Mesothelial cell of epicardium (in vitro differentiated cells): ENCODE measurements at regions not wholly inside any gene's neighbourhood (a gene's known extent, or its start where the extent isn't known, plus 50 kb on each side); places are given as distances from the start of the nearest gene placed in this dataset.

Source experiments
- DNase-seq, 2 experiments: peaks; one replicate each; pipeline ENCODE4 v3.0.0; 2021; ENCODE audit warnings: low spot score in 2 of 2; ENCODE audit not compliant: unreplicated experiment in 2 of 2
- H3K27ac Mint-ChIP-seq: 2 replicates; pipeline ENCODE4 v1.8.0; 2021; ENCODE audit warnings: mixed read lengths
- H3K27me3 Mint-ChIP-seq: 2 replicates; pipeline ENCODE4 v1.8.0; 2021; ENCODE audit warnings: low read depth, mixed read lengths
- H3K36me3 Mint-ChIP-seq: 2 replicates; pipeline ENCODE4 v1.8.0; 2021; ENCODE audit warnings: mixed read lengths
- H3K4me1 Mint-ChIP-seq: 2 replicates; pipeline ENCODE4 v1.8.0; 2021; ENCODE audit warnings: mixed read lengths
- H3K4me3 Mint-ChIP-seq: 2 replicates; pipeline ENCODE4 v1.8.0; 2021; ENCODE audit warnings: mild to moderate bottlenecking, moderate library complexity, mixed read lengths
- H3K9me3 Mint-ChIP-seq: 2 replicates; pipeline ENCODE4 v1.8.0; 2021; ENCODE audit warnings: mixed read lengths
- TF ChIP-seq, protein P1 (sequence below): fragments of 200-600 bp; sonication (generic); IDR thresholded peaks from one replicate; pipeline ENCODE4 v1.5.0; 2021; ENCODE audit warnings: antibody characterized with exemption; ENCODE audit not compliant: unreplicated experiment

GRCh38 chr14:98999345-98999744 lies 272.7 kb downstream of the BCL11B start:
- Mint-ChIP-seq H3K4me1 (no peaks in the 10 kb centered on the region), H3K9me3 (no peaks in the 10 kb centered on the region), H3K36me3 (no peaks in the 10 kb centered on the region), H3K27ac (no peak overlapping the region), H3K4me3 (no peak overlapping the region), H3K27me3 (no peaks in the 10 kb centered on the region)
- DNase-seq = no peak
- TF ChIP-seq, protein P1, sequence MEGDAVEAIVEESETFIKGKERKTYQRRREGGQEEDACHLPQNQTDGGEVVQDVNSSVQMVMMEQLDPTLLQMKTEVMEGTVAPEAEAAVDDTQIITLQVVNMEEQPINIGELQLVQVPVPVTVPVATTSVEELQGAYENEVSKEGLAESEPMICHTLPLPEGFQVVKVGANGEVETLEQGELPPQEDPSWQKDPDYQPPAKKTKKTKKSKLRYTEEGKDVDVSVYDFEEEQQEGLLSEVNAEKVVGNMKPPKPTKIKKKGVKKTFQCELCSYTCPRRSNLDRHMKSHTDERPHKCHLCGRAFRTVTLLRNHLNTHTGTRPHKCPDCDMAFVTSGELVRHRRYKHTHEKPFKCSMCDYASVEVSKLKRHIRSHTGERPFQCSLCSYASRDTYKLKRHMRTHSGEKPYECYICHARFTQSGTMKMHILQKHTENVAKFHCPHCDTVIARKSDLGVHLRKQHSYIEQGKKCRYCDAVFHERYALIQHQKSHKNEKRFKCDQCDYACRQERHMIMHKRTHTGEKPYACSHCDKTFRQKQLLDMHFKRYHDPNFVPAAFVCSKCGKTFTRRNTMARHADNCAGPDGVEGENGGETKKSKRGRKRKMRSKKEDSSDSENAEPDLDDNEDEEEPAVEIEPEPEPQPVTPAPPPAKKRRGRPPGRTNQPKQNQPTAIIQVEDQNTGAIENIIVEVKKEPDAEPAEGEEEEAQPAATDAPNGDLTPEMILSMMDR = no peak

DNA sequence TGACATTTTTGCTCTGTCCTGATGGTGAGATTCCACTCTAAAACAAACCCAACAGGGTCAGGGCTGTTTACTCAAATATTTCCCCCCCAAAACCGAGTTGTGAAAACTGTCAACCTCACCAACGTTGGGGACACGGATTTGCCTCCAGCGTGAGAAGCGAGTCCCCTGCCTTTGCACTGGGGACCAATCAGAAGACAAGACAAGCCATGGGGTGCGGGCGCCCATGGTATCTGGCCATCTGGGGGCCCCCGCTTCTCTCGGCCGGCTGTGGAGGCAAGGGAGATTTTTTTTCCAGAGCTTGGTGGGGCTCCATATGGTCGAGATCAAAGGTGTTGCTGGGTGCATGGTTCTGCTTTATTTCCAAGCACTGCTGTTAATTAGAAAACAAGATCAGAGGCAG lies 272.1 kb downstream of the BCL11B start:
- TF ChIP-seq, protein P1 = no peak
- Mint-ChIP-seq H3K36me3 (no peaks in the 10 kb centered on the region), H3K4me3 (no peak overlapping the region), H3K27ac (no peak overlapping the region), H3K9me3 (no peaks in the 10 kb centered on the region), H3K4me1 (peaks cover 3% of the 10 kb centered on the region), H3K27me3 (no peaks in the 10 kb centered on the region)
- DNase-seq = no peak

- H3K27me3 Mint-ChIP-seq = no peaks in the 10 kb centered on the region
- no peak overlapping the region for H3K27ac Mint-ChIP-seq
- H3K4me3 Mint-ChIP-seq = no peak overlapping the region
- TF ChIP-seq, protein P1 = no peak
- H3K4me1 Mint-ChIP-seq = peaks cover 3% of the 10 kb centered on the region
- H3K9me3 Mint-ChIP-seq = no peaks in the 10 kb centered on the region
- no peak for DNase-seq
- H3K36me3 Mint-ChIP-seq = no peaks in the 10 kb centered on the region
Observed at GRCh38 chr14:99001241-99001640, 270.8 kb downstream of the BCL11B start.

- Mint-ChIP-seq H3K9me3 (no peaks in the 10 kb centered on the region), H3K36me3 (no peaks in the 10 kb centered on the region), H3K27ac (no peak overlapping the region), H3K4me1 (peaks cover 3% of the 10 kb centered on the region), H3K27me3 (no peaks in the 10 kb centered on the region), H3K4me3 (no peak overlapping the region)
- DNase-seq = no peak
- TF ChIP-seq, protein P1 = no peak
Observed at GRCh38 chr14:99003646-99004045, 268.4 kb downstream of the BCL11B start.

- DNase-seq = no peak
- H3K9me3 Mint-ChIP-seq = no peaks in the 10 kb centered on the region
- H3K36me3 Mint-ChIP-seq = no peaks in the 10 kb centered on the region
- H3K4me1 Mint-ChIP-seq = peaks cover 3% of the 10 kb centered on the region
- TF ChIP-seq, protein P1 = no peak
- no peaks in the 10 kb centered on the region for H3K27me3 Mint-ChIP-seq
- H3K27ac Mint-ChIP-seq = no peak overlapping the region
- no peak overlapping the region for H3K4me3 Mint-ChIP-seq
Observed at GRCh38 chr14:99004112-99004511, 267.9 kb downstream of the BCL11B start.

- DNase-seq = no peak
- TF ChIP-seq, protein P1 = no peak
- Mint-ChIP-seq H3K36me3 (no peaks in the 10 kb centered on the region), H3K27me3 (no peaks in the 10 kb centered on the region), H3K4me3 (no peak overlapping the region), H3K9me3 (no peaks in the 10 kb centered on the region), H3K27ac (no peak overlapping the region), H3K4me1 (peaks cover 3% of the 10 kb centered on the region)
Observed at GRCh38 chr14:99006276-99006675, 265.7 kb downstream of the BCL11B start.
